H1 (cell line): ENCODE measurements at regions not wholly inside any gene's neighbourhood (a gene's known extent, or its start where the extent isn't known, plus 50 kb on each side); places are given as distances from the start of the nearest gene placed in this dataset.

ENCODE experiments used
- BCL11A ChIP-seq, 2 experiments: IDR thresholded peaks; one replicate each; pipeline ENCODE4 v1.6.1; 2011; ENCODE audit warnings: low read depth in 2 of 2, low read length in 2 of 2, mild to moderate bottlenecking in 2 of 2
- GABPA ChIP-seq: IDR thresholded peaks from 2 replicates; pipeline ENCODE4 v1.6.1; 2011; ENCODE audit warnings: mild to moderate bottlenecking, low read length, moderate library complexity, borderline replicate concordance; ENCODE audit not compliant: insufficient read depth
- PHF8 ChIP-seq: fragments of 200-600 bp; sonication (generic); conservative IDR thresholded peaks from 2 replicates; pipeline ENCODE4 v1.7.1; 2012; ENCODE audit warnings: low read depth, mild to moderate bottlenecking, inconsistent platforms, low read length, moderate library complexity
- POLR2A ChIP-seq, 2 experiments: IDR thresholded peaks; 1 replicate in 1 of 2; 2 replicates in 1 of 2; pipeline ENCODE4 v1.6.1; 2011; ENCODE audit warnings: low read depth in 2 of 2, low read length in 2 of 2, mild to moderate bottlenecking in 2 of 2; ENCODE audit errors: control extremely low read depth in 1 of 2
- POLR2AphosphoS5 ChIP-seq: IDR thresholded peaks from 2 replicates; pipeline ENCODE4 v1.6.1; 2011; ENCODE audit warnings: low read depth, low read length
- RFX5 ChIP-seq: IDR thresholded peaks from 2 replicates; pipeline ENCODE4 v1.6.1; 2011; ENCODE audit warnings: low read depth, low read length, improper control_type of control experiment, borderline replicate concordance
- SRF ChIP-seq: IDR thresholded peaks from 2 replicates; pipeline ENCODE4 v1.6.1; 2011; ENCODE audit warnings: mild to moderate bottlenecking, low read depth, low read length, moderate library complexity
- YY1 ChIP-seq: IDR thresholded peaks from 2 replicates; pipeline ENCODE4 v1.6.1; 2011; ENCODE audit warnings: low read depth, mild to moderate bottlenecking, low read length
- ZNF274 ChIP-seq: IDR thresholded peaks from 2 replicates; pipeline ENCODE4 v1.7.0; 2012; ENCODE audit warnings: low read length, borderline replicate concordance; ENCODE audit errors: extremely low read depth
- TF ChIP-seq, protein P1 (sequence below): IDR thresholded peaks from 2 replicates; pipeline ENCODE4 v1.6.1; 2011; ENCODE audit warnings: low read length, improper control_type of control experiment
- TF ChIP-seq, protein P2 (sequence below), 3 experiments: IDR thresholded peaks; 1 replicate in 2 of 3; 2 replicates in 1 of 3; pipeline versions ENCODE4 v1.5.1 to v1.6.1; 2011; ENCODE audit warnings: low read length in 3 of 3, mild to moderate bottlenecking in 3 of 3, inconsistent platforms in 2 of 3, low read depth in 1 of 3, moderate library complexity in 1 of 3; ENCODE audit not compliant: insufficient read depth in 1 of 3; ENCODE audit errors: control extremely low read depth in 1 of 3
- TF ChIP-seq, protein P3 (sequence below): IDR thresholded peaks from 2 replicates; pipeline ENCODE4 v1.6.1; 2012; ENCODE audit warnings: inconsistent platforms

DNA sequence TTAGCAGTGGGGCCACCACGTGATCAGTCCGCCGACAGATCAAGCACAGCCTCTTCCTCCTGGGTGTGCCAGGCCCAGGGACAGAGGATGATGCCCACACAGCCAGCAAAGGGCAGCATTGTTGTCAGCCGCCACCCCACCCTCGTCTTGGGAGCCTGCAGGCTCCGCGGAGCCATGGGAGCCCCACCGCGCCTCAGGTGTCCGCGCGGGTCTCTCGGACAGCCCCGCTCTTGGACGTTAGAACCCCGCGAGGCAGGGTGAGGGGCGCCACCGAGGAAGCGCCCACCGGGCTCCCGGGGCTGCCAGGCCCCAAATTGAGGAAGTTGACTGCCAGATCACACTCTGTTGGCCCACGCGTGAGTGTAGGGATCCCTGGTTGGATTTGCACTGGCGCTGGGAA is 83.9 kb upstream of the MS4A8 start:
- TF ChIP-seq, protein P1, sequence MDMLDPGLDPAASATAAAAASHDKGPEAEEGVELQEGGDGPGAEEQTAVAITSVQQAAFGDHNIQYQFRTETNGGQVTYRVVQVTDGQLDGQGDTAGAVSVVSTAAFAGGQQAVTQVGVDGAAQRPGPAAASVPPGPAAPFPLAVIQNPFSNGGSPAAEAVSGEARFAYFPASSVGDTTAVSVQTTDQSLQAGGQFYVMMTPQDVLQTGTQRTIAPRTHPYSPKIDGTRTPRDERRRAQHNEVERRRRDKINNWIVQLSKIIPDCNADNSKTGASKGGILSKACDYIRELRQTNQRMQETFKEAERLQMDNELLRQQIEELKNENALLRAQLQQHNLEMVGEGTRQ, result no peak
- TF ChIP-seq YY1, result no peak
- TF ChIP-seq, protein P2, sequence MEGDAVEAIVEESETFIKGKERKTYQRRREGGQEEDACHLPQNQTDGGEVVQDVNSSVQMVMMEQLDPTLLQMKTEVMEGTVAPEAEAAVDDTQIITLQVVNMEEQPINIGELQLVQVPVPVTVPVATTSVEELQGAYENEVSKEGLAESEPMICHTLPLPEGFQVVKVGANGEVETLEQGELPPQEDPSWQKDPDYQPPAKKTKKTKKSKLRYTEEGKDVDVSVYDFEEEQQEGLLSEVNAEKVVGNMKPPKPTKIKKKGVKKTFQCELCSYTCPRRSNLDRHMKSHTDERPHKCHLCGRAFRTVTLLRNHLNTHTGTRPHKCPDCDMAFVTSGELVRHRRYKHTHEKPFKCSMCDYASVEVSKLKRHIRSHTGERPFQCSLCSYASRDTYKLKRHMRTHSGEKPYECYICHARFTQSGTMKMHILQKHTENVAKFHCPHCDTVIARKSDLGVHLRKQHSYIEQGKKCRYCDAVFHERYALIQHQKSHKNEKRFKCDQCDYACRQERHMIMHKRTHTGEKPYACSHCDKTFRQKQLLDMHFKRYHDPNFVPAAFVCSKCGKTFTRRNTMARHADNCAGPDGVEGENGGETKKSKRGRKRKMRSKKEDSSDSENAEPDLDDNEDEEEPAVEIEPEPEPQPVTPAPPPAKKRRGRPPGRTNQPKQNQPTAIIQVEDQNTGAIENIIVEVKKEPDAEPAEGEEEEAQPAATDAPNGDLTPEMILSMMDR (IDR thresholded peaks at IDR 0.05; ENCODE audit: control extremely low read depth in 1 of 3, insufficient read depth in 1 of 3, low read depth in 1 of 3, low read length in 3 of 3), result no peak
- no peak for TF ChIP-seq POLR2A (IDR thresholded peaks at IDR 0.05; ENCODE audit: control extremely low read depth in 1 of 2, low read depth in 2 of 2, low read length in 2 of 2)
- no peak for TF ChIP-seq GABPA
- TF ChIP-seq, protein P3, sequence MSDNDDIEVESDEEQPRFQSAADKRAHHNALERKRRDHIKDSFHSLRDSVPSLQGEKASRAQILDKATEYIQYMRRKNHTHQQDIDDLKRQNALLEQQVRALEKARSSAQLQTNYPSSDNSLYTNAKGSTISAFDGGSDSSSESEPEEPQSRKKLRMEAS, result no peak
- no peak for TF ChIP-seq PHF8
- TF ChIP-seq ZNF274, result no peak
- TF ChIP-seq SRF, result no peak
- TF ChIP-seq BCL11A (IDR thresholded peaks at IDR 0.05; ENCODE audit: low read depth in 2 of 2, low read length in 2 of 2), result no peak
- no peak for TF ChIP-seq RFX5
- no peak for TF ChIP-seq POLR2AphosphoS5
